Panc1 (cell line): ENCODE measurements at regions not wholly inside any gene's neighbourhood (a gene's known extent, or its start where the extent isn't known, plus 50 kb on each side); places are given as distances from the start of the nearest gene placed in this dataset.

ENCODE experiments used
- ATAC-seq: fragments of 200-7000 bp; cut with Tn5 transposase; 2 replicates; pipeline ENCODE4 v1.9.1; 2020; ENCODE audit warnings: mild to moderate bottlenecking, moderate library complexity
- BruUV-seq: library from RNA; stranded (reverse); fragments of 400-500 nt; replicated peaks from 2 replicates; lab custom pipeline; 2021; lab: Mats Ljungman, UMichigan
- CTCF ChIA-PET: fragments of 300-600 bp; sonication (Branson Sonifier 250); formaldehyde crosslinking; loops from one replicate; lab custom pipeline; 2022; ENCODE audit warnings: antibody characterized with exemption; lab: Charles Lee
- POLR2A ChIA-PET: fragments of 300-600 bp; sonication (Branson Sonifier 250); formaldehyde crosslinking; loops from one replicate; lab custom pipeline; 2022; ENCODE audit warnings: antibody characterized with exemption; lab: Charles Lee
- DNase-seq: peaks from one replicate; pipeline ENCODE4 v3.0.0-alpha.2; 2010; ENCODE audit warnings: low read depth, low spot score
- H3K27ac ChIP-seq: 2 replicates; pipeline ENCODE4 v1.5.1; 2011; ENCODE audit warnings: mild to moderate bottlenecking, low read length, inconsistent platforms
- H3K27me3 ChIP-seq: fragments of 200-500 bp; sonication (Bioruptor generic); 2 replicates; pipeline ENCODE4 v1.6.0; 2014; ENCODE audit warnings: low read length, inconsistent platforms; ENCODE audit not compliant: control insufficient read depth, insufficient read depth
- H3K36me3 ChIP-seq: fragments of 200-500 bp; sonication (Bioruptor generic); 2 replicates; pipeline ENCODE4 v1.5.1; 2014; ENCODE audit warnings: inconsistent platforms, mild to moderate bottlenecking, low read length, moderate library complexity; ENCODE audit not compliant: control insufficient read depth, insufficient read depth
- H3K4me1 ChIP-seq: 2 replicates; pipeline ENCODE4 v1.5.1; 2011; ENCODE audit warnings: inconsistent platforms, mild to moderate bottlenecking, low read length, moderate library complexity; ENCODE audit not compliant: control insufficient read depth, insufficient read depth
- H3K4me3 ChIP-seq, 2 experiments: 2 replicates each; pipeline ENCODE4 v1.5.1; 2011 to 2012; ENCODE audit warnings: low read depth in 2 of 2, low read length in 2 of 2, mild to moderate bottlenecking in 2 of 2, inconsistent platforms in 1 of 2, moderate library complexity in 1 of 2
- H3K9me3 ChIP-seq: fragments of 200-500 bp; sonication (Bioruptor generic); 2 replicates; pipeline ENCODE4 v1.5.1; 2014; ENCODE audit warnings: low read depth, mild to moderate bottlenecking, inconsistent platforms, low read length, moderate library complexity; ENCODE audit not compliant: control insufficient read depth, insufficient read depth
- CTCF ChIP-seq: fragments of 450-650 bp; IDR thresholded peaks from 2 replicates; pipeline ENCODE4 v1.5.1; 2017; ENCODE audit warnings: mild to moderate bottlenecking
- POLR2AphosphoS5 ChIP-seq: IDR thresholded peaks from 2 replicates; pipeline ENCODE4 v1.6.1; 2012; ENCODE audit warnings: mild to moderate bottlenecking, low read depth, low read length, moderate library complexity
- SIN3A ChIP-seq: IDR thresholded peaks from 2 replicates; pipeline ENCODE4 v1.6.1; 2012; ENCODE audit warnings: low read depth, mild to moderate bottlenecking, low read length, moderate library complexity, borderline replicate concordance; ENCODE audit not compliant: insufficient read depth
- TCF7L2 ChIP-seq: IDR thresholded peaks from 2 replicates; pipeline ENCODE4 v1.6.1; 2011; ENCODE audit warnings: mild to moderate bottlenecking, low read depth, low read length, inconsistent platforms
- in situ Hi-C: cut with HindIII; loops from 2 replicates; pipeline ENCODE4 v1.10.0; 2016; ENCODE audit warnings: low sequenced_read_pairs, low pct_unique_long_range_greater_than_20kb
- intact Hi-C: fragments of 100-400 bp; cut with micrococcal nuclease; formaldehyde crosslinking; loops from one replicate; pipeline ENCODE4 v1.10.0; 2022; ENCODE audit not compliant: unreplicated experiment
- TF ChIP-seq, protein P1 (sequence below), 2 experiments: IDR thresholded peaks; 2 replicates each; pipeline ENCODE4 v1.6.1; 2011 to 2012; ENCODE audit warnings: low read depth in 2 of 2, control low read depth in 1 of 2, low read length in 1 of 2, mild to moderate bottlenecking in 1 of 2, moderate library complexity in 1 of 2; ENCODE audit not compliant: insufficient read depth in 1 of 2

- Histone ChIP-seq H3K36me3 (no peaks in the 10 kb centered on the region), H3K4me3 (no peak overlapping the region), H3K4me1 (no peaks in the 10 kb centered on the region), H3K27ac (no peak overlapping the region), H3K9me3 (no peaks in the 10 kb centered on the region), H3K27me3 (no peaks in the 10 kb centered on the region)
- in situ Hi-C loops: no loop called here
- DNase-seq (no peak), ATAC-seq (no peak)
- CTCF ChIA-PET: no interaction called here
- no TSS peak for BruUV-seq
- intact Hi-C loops: no loop called here
- TF ChIP-seq TCF7L2: no peak
- TF ChIP-seq, protein P1, sequence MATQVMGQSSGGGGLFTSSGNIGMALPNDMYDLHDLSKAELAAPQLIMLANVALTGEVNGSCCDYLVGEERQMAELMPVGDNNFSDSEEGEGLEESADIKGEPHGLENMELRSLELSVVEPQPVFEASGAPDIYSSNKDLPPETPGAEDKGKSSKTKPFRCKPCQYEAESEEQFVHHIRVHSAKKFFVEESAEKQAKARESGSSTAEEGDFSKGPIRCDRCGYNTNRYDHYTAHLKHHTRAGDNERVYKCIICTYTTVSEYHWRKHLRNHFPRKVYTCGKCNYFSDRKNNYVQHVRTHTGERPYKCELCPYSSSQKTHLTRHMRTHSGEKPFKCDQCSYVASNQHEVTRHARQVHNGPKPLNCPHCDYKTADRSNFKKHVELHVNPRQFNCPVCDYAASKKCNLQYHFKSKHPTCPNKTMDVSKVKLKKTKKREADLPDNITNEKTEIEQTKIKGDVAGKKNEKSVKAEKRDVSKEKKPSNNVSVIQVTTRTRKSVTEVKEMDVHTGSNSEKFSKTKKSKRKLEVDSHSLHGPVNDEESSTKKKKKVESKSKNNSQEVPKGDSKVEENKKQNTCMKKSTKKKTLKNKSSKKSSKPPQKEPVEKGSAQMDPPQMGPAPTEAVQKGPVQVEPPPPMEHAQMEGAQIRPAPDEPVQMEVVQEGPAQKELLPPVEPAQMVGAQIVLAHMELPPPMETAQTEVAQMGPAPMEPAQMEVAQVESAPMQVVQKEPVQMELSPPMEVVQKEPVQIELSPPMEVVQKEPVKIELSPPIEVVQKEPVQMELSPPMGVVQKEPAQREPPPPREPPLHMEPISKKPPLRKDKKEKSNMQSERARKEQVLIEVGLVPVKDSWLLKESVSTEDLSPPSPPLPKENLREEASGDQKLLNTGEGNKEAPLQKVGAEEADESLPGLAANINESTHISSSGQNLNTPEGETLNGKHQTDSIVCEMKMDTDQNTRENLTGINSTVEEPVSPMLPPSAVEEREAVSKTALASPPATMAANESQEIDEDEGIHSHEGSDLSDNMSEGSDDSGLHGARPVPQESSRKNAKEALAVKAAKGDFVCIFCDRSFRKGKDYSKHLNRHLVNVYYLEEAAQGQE (IDR thresholded peaks at IDR 0.05; ENCODE audit: insufficient read depth in 1 of 2, low read depth in 2 of 2, low read length in 1 of 2): no peak
- TF ChIP-seq CTCF: no peak
- no peak for TF ChIP-seq POLR2AphosphoS5
- no peak for TF ChIP-seq SIN3A
- POLR2A ChIA-PET: no interaction called here
Measured at GRCh38 chr2:162994718-162995117, 156.2 kb upstream of the KCNH7 start.

DNA sequence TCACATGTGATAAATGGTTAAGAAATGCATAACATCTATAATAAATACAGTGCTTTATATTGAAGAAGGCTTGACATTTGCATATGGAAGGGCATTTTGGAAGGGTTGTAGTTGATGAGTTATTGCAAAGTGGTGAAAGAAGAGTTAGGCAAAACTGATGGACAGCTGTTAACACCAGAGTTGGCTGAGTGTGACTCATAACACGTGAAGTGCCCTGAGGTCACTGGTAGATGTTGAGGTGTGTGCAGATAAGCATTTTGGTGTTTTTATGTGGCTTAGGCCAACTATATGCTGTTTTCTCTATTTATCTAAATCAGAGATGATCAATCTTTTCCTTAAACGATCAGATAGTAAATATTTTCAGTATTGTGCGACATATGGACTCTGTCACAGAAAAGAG is 154.3 kb upstream of the KCNH7 start:
- Histone ChIP-seq H3K9me3 (no peaks in the 10 kb centered on the region), H3K4me1 (no peaks in the 10 kb centered on the region), H3K36me3 (no peaks in the 10 kb centered on the region), H3K27ac (no peak overlapping the region), H3K27me3 (no peaks in the 10 kb centered on the region), H3K4me3 (no peak overlapping the region)
- no peak for DNase-seq
- ATAC-seq: no peak
- in situ Hi-C loops: no loop called here
- TF ChIP-seq POLR2AphosphoS5 (no peak), TCF7L2 (no peak), CTCF (no peak)
- TF ChIP-seq, protein P1 (IDR thresholded peaks at IDR 0.05; ENCODE audit: insufficient read depth in 1 of 2, low read depth in 2 of 2, low read length in 1 of 2): no peak
- POLR2A ChIA-PET: no interaction called here
- no TSS peak for BruUV-seq
- intact Hi-C loops: no loop called here
- CTCF ChIA-PET: no interaction called here
